ENCODE measurements at regions not wholly inside any gene's neighbourhood (a gene's known extent, or its start where the extent isn't known, plus 50 kb on each side); places are given as distances from the start of the nearest gene placed in this dataset.

GRCh38 chr13:30004204-30004603 lies 153.8 kb upstream of the UBL3 start:
- Histone ChIP-seq H3K27ac (ENCODE audit: extremely low read depth, low read depth, low read length) (no peak overlapping the region), H3K9me3 (ENCODE audit: control insufficient read depth, insufficient read depth, low read depth, low read length) (no peaks in the 10 kb centered on the region), H3K4me1 (ENCODE audit: control insufficient read depth, insufficient read depth, low read length) (no peaks in the 10 kb centered on the region), H3K4me3 (ENCODE audit: low read depth, low read length) (no peak overlapping the region), H3K36me3 (ENCODE audit: control insufficient read depth in 2 of 2, insufficient read depth in 1 of 2, low read length in 2 of 2) (no peaks in the 10 kb centered on the region)
- CTCF ChIA-PET = no interaction called here
- POLR2A ChIA-PET = no interaction called here
- TF ChIP-seq ZNF521 (tag by site-specific recombination; IDR thresholded peaks at IDR 0.05) = no peak
- TF ChIP-seq MEIS1 (CRISPR knock-in tag; IDR thresholded peaks at IDR 0.05; ENCODE audit: borderline replicate concordance) = no peak
- no peak for TF ChIP-seq ZNF148 (tag by site-specific recombination; IDR thresholded peaks at IDR 0.05; ENCODE audit: borderline replicate concordance)

- no peaks in the 10 kb centered on the region for H3K36me3 ChIP-seq (ENCODE audit: control insufficient read depth in 2 of 2, insufficient read depth in 1 of 2, low read length in 2 of 2)
- H3K27ac ChIP-seq (ENCODE audit: extremely low read depth, low read depth, low read length) = no peak overlapping the region
- ChIA-PET POLR2A (interaction anchor here (1.0 kb wide), 1 partner anchor 8 kb away, joined by 3 read pairs; no protein-coding TSS in a partner anchor), CTCF (no interaction called here)
- no peak overlapping the region for H3K4me3 ChIP-seq (ENCODE audit: low read depth, low read length)
- H3K9me3 ChIP-seq (ENCODE audit: control insufficient read depth, insufficient read depth, low read depth, low read length) = no peaks in the 10 kb centered on the region
- TF ChIP-seq ZNF140 (tag by site-specific recombination; IDR thresholded peaks at IDR 0.05) (no peak), ZNF629 (tag by site-specific recombination; IDR thresholded peaks at IDR 0.05) (no peak), FEZF1 (tag by site-specific recombination; IDR thresholded peaks at IDR 0.05) (no peak), ZEB2 (tag by site-specific recombination; IDR thresholded peaks at IDR 0.05) (no peak), BCL11B (tag by site-specific recombination; IDR thresholded peaks at IDR 0.05; ENCODE audit: low read depth) (no peak), SP2 (tag by site-specific recombination; IDR thresholded peaks at IDR 0.05) (no peak), ZNF362 (tag by site-specific recombination; IDR thresholded peaks at IDR 0.05) (no peak), ZNF529 (tag by site-specific recombination; IDR thresholded peaks at IDR 0.05; ENCODE audit: insufficient replicate concordance) (no peak), ZNF48 (tag by site-specific recombination; IDR thresholded peaks at IDR 0.05) (no peak), ZNF510 (tag by site-specific recombination; IDR thresholded peaks at IDR 0.05; ENCODE audit: insufficient replicate concordance) (no peak)
- H3K4me1 ChIP-seq (ENCODE audit: control insufficient read depth, insufficient read depth, low read length) = no peaks in the 10 kb centered on the region
Observed at GRCh38 chr13:30002577-30002976, 152.2 kb upstream of the UBL3 start.

GRCh38 chr13:30000370-30000765 lies 150.0 kb upstream of the UBL3 start:
- H3K27ac ChIP-seq (ENCODE audit: extremely low read depth, low read depth, low read length) = no peak overlapping the region
- ChIA-PET CTCF (no interaction called here), POLR2A (no interaction called here)
- no peaks in the 10 kb centered on the region for H3K4me1 ChIP-seq (ENCODE audit: control insufficient read depth, insufficient read depth, low read length)
- TF ChIP-seq ZNF350 (tag by site-specific recombination; IDR thresholded peaks at IDR 0.05) (no peak), ZBTB48 (tag by site-specific recombination; IDR thresholded peaks at IDR 0.05) (no peak), PRDM2 (tag by site-specific recombination; IDR thresholded peaks at IDR 0.05; ENCODE audit: borderline replicate concordance) (no peak), HOXA7 (CRISPR knock-in tag; IDR thresholded peaks at IDR 0.05; ENCODE audit: borderline replicate concordance) (no peak), BCL6B (tag by site-specific recombination; IDR thresholded peaks at IDR 0.05) (no peak), ZNF561 (tag by site-specific recombination; IDR thresholded peaks at IDR 0.05; ENCODE audit: borderline replicate concordance) (no peak), ZNF148 (tag by site-specific recombination; IDR thresholded peaks at IDR 0.05; ENCODE audit: borderline replicate concordance) (no peak)
- no peaks in the 10 kb centered on the region for H3K36me3 ChIP-seq (ENCODE audit: control insufficient read depth in 2 of 2, insufficient read depth in 1 of 2, low read length in 2 of 2)
- no peak overlapping the region for H3K4me3 ChIP-seq (ENCODE audit: low read depth, low read length)
- no peaks in the 10 kb centered on the region for H3K9me3 ChIP-seq (ENCODE audit: control insufficient read depth, insufficient read depth, low read depth, low read length)
